Smooth muscle cell (in vitro differentiated cells): ENCODE measurements at regions not wholly inside any gene's neighbourhood (a gene's known extent, or its start where the extent isn't known, plus 50 kb on each side); places are given as distances from the start of the nearest gene placed in this dataset.

Source experiments
- DNase-seq: peaks from one replicate; lab custom pipeline; 2025; ENCODE audit not compliant: unreplicated experiment; lab: John Stamatoyannopoulos, UW
- H2AFZ ChIP-seq: fragments of 200-600 bp; sonication (generic); 2 replicates; pipeline ENCODE4 v1.6.0; 2016; ENCODE audit warnings: antibody characterized with exemption, low read depth, mild to moderate bottlenecking
- H3F3A ChIP-seq: fragments of 200-600 bp; sonication (generic); 2 replicates; pipeline ENCODE4 v1.6.0; 2017; ENCODE audit warnings: antibody characterized with exemption, low read depth
- H3K27ac ChIP-seq: fragments of 200-600 bp; sonication (generic); 2 replicates; pipeline ENCODE4 v1.5.1; 2016; ENCODE audit warnings: low read depth, mild to moderate bottlenecking
- H3K27me3 ChIP-seq: fragments of 200-600 bp; sonication (generic); 2 replicates; pipeline ENCODE4 v1.6.1; 2016; ENCODE audit warnings: low read depth, mild to moderate bottlenecking
- H3K36me3 ChIP-seq: fragments of 200-600 bp; sonication (generic); 2 replicates; pipeline ENCODE4 v1.5.1; 2016; ENCODE audit warnings: low read depth
- H3K4me1 ChIP-seq: fragments of 200-600 bp; sonication (generic); 2 replicates; pipeline ENCODE4 v1.5.1; 2016; ENCODE audit warnings: low read depth
- H3K4me2 ChIP-seq: fragments of 200-600 bp; sonication (generic); 2 replicates; pipeline ENCODE4 v1.6.0; 2016; ENCODE audit warnings: mild to moderate bottlenecking
- H3K4me3 ChIP-seq: fragments of 200-600 bp; sonication (generic); 2 replicates; pipeline ENCODE4 v1.5.1; 2016; ENCODE audit warnings: mild to moderate bottlenecking
- H3K79me2 ChIP-seq: fragments of 200-600 bp; sonication (generic); 2 replicates; pipeline ENCODE4 v1.6.0; 2016; ENCODE audit warnings: low read depth, mild to moderate bottlenecking
- H3K9ac ChIP-seq: fragments of 200-600 bp; sonication (generic); 2 replicates; pipeline ENCODE4 v1.6.0; 2016; ENCODE audit warnings: low read depth
- H3K9me3 ChIP-seq: fragments of 200-600 bp; sonication (generic); replicated peaks from 2 replicates; pipeline ENCODE4 v1.5.1; 2016; ENCODE audit warnings: low read depth
- H4K20me1 ChIP-seq: fragments of 200-600 bp; sonication (generic); 2 replicates; pipeline ENCODE4 v1.6.0; 2016; ENCODE audit warnings: low read depth
- CTCF ChIP-seq: fragments of 200-600 bp; sonication (generic); IDR thresholded peaks from 2 replicates; pipeline ENCODE4 v1.5.1; 2017; ENCODE audit warnings: borderline replicate concordance, mild to moderate bottlenecking, antibody characterized with exemption; ENCODE audit not compliant: insufficient read depth, poor library complexity, severe bottlenecking
- WGBS: methylation state at CpG from one replicate; pipeline ENCODE4 v1.1.7; 2016; ENCODE audit warnings: low lambda C conversion rate; 5-methylcytosine and 5-hydroxymethylcytosine counted together

- 85% methylated on average over 5 of the region's 5 CpGs for WGBS
- H3K4me2 ChIP-seq, result no peak overlapping the region
- H3K27me3 ChIP-seq, result no peaks in the 10 kb centered on the region
- H3K27ac ChIP-seq, result no peak overlapping the region
- H4K20me1 ChIP-seq, result no peaks in the 10 kb centered on the region
- no peak overlapping the region for H2AFZ ChIP-seq
- H3K9ac ChIP-seq, result no peak overlapping the region
- no peak for DNase-seq
- H3K9me3 ChIP-seq, result no peaks in the 10 kb centered on the region
- H3K36me3 ChIP-seq, result no peaks in the 10 kb centered on the region
- no peaks in the 10 kb centered on the region for H3K4me1 ChIP-seq
- TF ChIP-seq CTCF, result no peak
- H3K79me2 ChIP-seq, result no peaks in the 10 kb centered on the region
- no peaks in the 10 kb centered on the region for H3F3A ChIP-seq
- no peak overlapping the region for H3K4me3 ChIP-seq
Measured at GRCh38 chr20:47883186-47883585, 97.9 kb upstream of the SULF2 start.

- Histone ChIP-seq H3K79me2 (no peaks in the 10 kb centered on the region), H4K20me1 (no peaks in the 10 kb centered on the region), H3K9me3 (no peaks in the 10 kb centered on the region), H3K9ac (no peak overlapping the region), H3K4me3 (no peak overlapping the region), H3K36me3 (no peaks in the 10 kb centered on the region), H2AFZ (no peak overlapping the region), H3K4me2 (no peak overlapping the region), H3K27ac (no peak overlapping the region), H3K27me3 (no peaks in the 10 kb centered on the region), H3K4me1 (no peaks in the 10 kb centered on the region), H3F3A (peaks cover 9% of the 10 kb centered on the region)
- no peak for TF ChIP-seq CTCF
- WGBS, result 95% methylated on average over 15 of the region's 15 CpGs
- DNase-seq, result no peak
Measured at GRCh38 chr20:47879771-47880170, 94.5 kb upstream of the SULF2 start.

GRCh38 chr20:47878601-47879027 lies 93.3 kb upstream of the SULF2 start:
- Histone ChIP-seq H3K27ac (no peak overlapping the region), H4K20me1 (no peaks in the 10 kb centered on the region), H3K79me2 (no peaks in the 10 kb centered on the region), H3K4me2 (no peak overlapping the region), H3K4me3 (no peak overlapping the region), H3K9me3 (no peaks in the 10 kb centered on the region), H3K27me3 (no peaks in the 10 kb centered on the region), H2AFZ (no peak overlapping the region), H3K9ac (no peak overlapping the region), H3K36me3 (no peaks in the 10 kb centered on the region), H3K4me1 (no peaks in the 10 kb centered on the region), H3F3A (peaks cover 9% of the 10 kb centered on the region)
- TF ChIP-seq CTCF, result no peak
- no peak for DNase-seq
- 89% methylated on average over 6 of the region's 6 CpGs for WGBS

- WGBS, result 59% methylated on average over 5 of the region's 5 CpGs
- DNase-seq, result no peak
Measured at GRCh38 chr20:47876311-47877088, 91.2 kb upstream of the SULF2 start.

More at GRCh38 chr20:47876311-47877088, 91.2 kb upstream of the SULF2 start:
- H3K9ac ChIP-seq, result no peak overlapping the region
- no peaks in the 10 kb centered on the region for H3K4me1 ChIP-seq
- no peaks in the 10 kb centered on the region for H3K79me2 ChIP-seq
- no peak overlapping the region for H2AFZ ChIP-seq
- peak overlapping the region; percentile 21 for H3K4me2 ChIP-seq
- no peak overlapping the region for H3K4me3 ChIP-seq
- no peak for TF ChIP-seq CTCF
- H3K36me3 ChIP-seq, result no peaks in the 10 kb centered on the region
- H3K9me3 ChIP-seq, result no peaks in the 10 kb centered on the region
- H4K20me1 ChIP-seq, result no peaks in the 10 kb centered on the region
- H3K27me3 ChIP-seq, result no peaks in the 10 kb centered on the region
- H3F3A ChIP-seq, result peaks cover 9% of the 10 kb centered on the region
- no peak overlapping the region for H3K27ac ChIP-seq
